A673 (cell line): ENCODE measurements at regions not wholly inside any gene's neighbourhood (a gene's known extent, or its start where the extent isn't known, plus 50 kb on each side); places are given as distances from the start of the nearest gene placed in this dataset.

Source experiments
- CTCF ChIP-seq: fragments of 300-800, 200-600 bp; sonication (generic); conservative IDR thresholded peaks from 2 replicates; pipeline ENCODE4 v1.5.1; 2017; ENCODE audit warnings: low read depth, mild to moderate bottlenecking, antibody characterized with exemption, low read length, moderate library complexity, mixed read lengths
- EZH2 ChIP-seq: fragments of 200-600 bp; sonication (generic); IDR thresholded peaks from 2 replicates; pipeline ENCODE4 v1.6.1; 2017; ENCODE audit warnings: borderline replicate concordance, low read depth, mild to moderate bottlenecking, mixed read lengths, antibody characterized with exemption, low read length; ENCODE audit not compliant: poor library complexity, severe bottlenecking

DNA sequence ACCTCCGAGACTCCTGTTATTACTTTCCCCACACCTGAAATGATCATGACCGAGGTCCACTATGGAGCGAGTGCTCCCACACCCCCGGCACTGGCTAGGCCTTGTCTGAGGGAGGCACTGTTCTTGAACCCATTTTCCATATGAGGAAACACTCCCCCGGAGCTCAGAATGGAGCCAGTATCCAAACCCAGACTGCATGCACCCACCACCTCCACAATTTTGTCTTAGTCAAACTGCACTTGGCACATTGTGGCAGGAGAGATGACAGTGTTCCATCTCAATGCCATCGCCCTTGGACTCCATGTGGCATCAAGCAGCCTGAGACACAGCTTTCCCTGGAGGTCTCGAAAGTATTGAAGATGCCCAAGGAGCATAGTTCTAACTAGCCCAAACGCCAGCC, 154.1 kb downstream of the NUP210 start:
- no peak for TF ChIP-seq CTCF
- no peak for TF ChIP-seq EZH2
